SJSA1 (cell line): ENCODE measurements at regions not wholly inside any gene's neighbourhood (a gene's known extent, or its start where the extent isn't known, plus 50 kb on each side); places are given as distances from the start of the nearest gene placed in this dataset.
"Not testable (repeated sequence)": the region's sequence is repeated elsewhere in the genome, so short reads cannot be mapped to it uniquely, and the experiment has no call there.

Source experiments
- DNase-seq, 2 experiments: peaks; one replicate each; pipeline ENCODE4 v3.0.0-alpha.2; 2015 to 2020; ENCODE audit warnings: low spot score in 2 of 2, low read depth in 1 of 2
- H3K27ac ChIP-seq: fragments of 250-450 bp; sonication (Bioruptor Pico); 2 replicates; pipeline ENCODE4 v1.5.1; 2020; ENCODE audit warnings: mild to moderate bottlenecking, moderate library complexity
- H3K27me3 ChIP-seq: fragments of 250-450 bp; sonication (Bioruptor Pico); replicated peaks from 2 replicates; pipeline ENCODE4 v1.5.1; 2020; ENCODE audit warnings: mild to moderate bottlenecking, moderate library complexity
- H3K36me3 ChIP-seq: fragments of 250-450 bp; sonication (Bioruptor Pico); 2 replicates; pipeline ENCODE4 v1.5.1; 2020; ENCODE audit warnings: mild to moderate bottlenecking
- H3K4me1 ChIP-seq: fragments of 250-450 bp; sonication (Bioruptor Pico); replicated peaks from 2 replicates; pipeline ENCODE4 v1.6.1; 2021; ENCODE audit warnings: mild to moderate bottlenecking
- H3K4me3 ChIP-seq: fragments of 250-450 bp; sonication (Bioruptor Pico); 2 replicates; pipeline ENCODE4 v1.5.1; 2020; ENCODE audit warnings: mild to moderate bottlenecking
- H3K9me3 ChIP-seq: fragments of 250-450 bp; sonication (Bioruptor Pico); replicated peaks from 2 replicates; pipeline ENCODE4 v1.5.1; 2020; ENCODE audit warnings: mild to moderate bottlenecking

- Histone ChIP-seq H3K4me3 (no peak overlapping the region), H3K4me1 (peaks cover 18% of the 10 kb centered on the region), H3K36me3 (no peaks in the 10 kb centered on the region), H3K27me3 (no peaks in the 10 kb centered on the region), H3K9me3 (peaks cover 6% of the 10 kb centered on the region; the same call in 1 of the 2 replicates), H3K27ac (no peak overlapping the region)
- DNase-seq, result no peak
Observed at GRCh38 chr22:35475545-35475944, 65.1 kb upstream of the RASD2 start.

DNA sequence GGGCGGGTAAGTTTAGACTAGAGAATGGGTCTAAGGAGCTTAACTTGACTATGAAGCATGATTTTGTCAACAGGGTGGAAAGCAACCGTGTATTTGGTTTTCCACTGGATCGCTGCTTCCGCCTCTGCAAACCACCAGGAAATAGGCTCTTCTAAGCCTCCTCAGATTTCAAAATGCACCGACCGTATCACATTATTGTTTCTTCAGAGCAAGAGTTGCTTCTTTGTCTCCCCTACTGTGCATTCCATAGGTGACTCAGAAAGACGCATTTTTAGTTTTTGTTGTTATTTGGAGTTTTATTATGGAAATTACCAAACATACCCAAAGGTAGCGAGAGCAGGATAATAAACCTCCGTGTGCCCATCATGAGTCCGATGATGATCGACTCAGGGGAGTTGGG, 64.3 kb upstream of the RASD2 start:
- no peak overlapping the region for H3K27ac ChIP-seq
- peaks cover 13% of the 10 kb centered on the region for H3K4me1 ChIP-seq
- no peaks in the 10 kb centered on the region for H3K36me3 ChIP-seq
- H3K4me3 ChIP-seq, result no peak overlapping the region
- H3K9me3 ChIP-seq, result peaks cover 6% of the 10 kb centered on the region; the same call in 1 of the 2 replicates
- H3K27me3 ChIP-seq, result no peaks in the 10 kb centered on the region
- no peak for DNase-seq

DNA sequence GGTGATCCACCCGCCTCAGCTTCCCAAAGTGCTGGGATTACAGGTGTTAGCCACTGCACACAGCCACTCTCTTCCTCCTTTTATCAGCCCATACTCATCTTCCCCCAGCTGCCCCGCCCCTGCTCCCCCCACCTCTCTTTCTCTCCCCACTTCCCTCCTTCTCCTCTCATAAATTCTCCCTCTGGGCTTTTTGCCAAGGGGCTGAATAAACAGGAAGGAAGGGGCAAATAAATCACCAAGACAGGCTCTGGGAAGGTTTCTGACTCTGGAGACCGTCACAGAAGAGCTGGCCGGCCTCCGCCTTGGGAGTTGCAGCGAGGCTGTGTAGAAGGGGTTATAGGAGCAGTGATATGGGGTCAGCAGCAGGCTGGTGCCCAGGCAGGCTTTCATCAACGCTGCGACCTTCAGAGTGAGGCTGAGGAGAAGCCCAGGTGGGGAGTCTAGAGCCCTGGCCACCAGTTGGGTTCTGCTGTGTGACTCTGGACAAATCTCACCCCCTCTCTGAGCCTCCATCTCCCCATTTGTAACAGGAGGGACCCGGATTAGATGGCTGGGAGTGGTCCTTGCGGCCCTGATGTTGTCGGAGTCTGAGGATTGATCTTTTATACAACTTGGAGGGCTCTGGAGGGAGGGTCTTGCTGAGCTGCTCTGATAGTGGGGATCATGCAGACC, 62.6 kb upstream of the RASD2 start:
- no peak overlapping the region for H3K4me3 ChIP-seq
- DNase-seq, result peak; percentile 67 to 75
- peaks cover 10% of the 10 kb centered on the region for H3K4me1 ChIP-seq
- H3K27ac ChIP-seq, result no peak overlapping the region
- H3K9me3 ChIP-seq, result 0 out of 2 replicates have a peak, but pooled peaks cover 3% of the 10 kb centered on the region
- no peaks in the 10 kb centered on the region for H3K36me3 ChIP-seq
- H3K27me3 ChIP-seq, result no peaks in the 10 kb centered on the region

GRCh38 chr22:35478633-35479107, 62.0 kb upstream of the RASD2 start:
- Histone ChIP-seq H3K27me3 (no peaks in the 10 kb centered on the region), H3K4me1 (peaks cover 10% of the 10 kb centered on the region), H3K27ac (no peak overlapping the region), H3K4me3 (no peak overlapping the region), H3K9me3 (0 out of 2 replicates have a peak, but pooled peaks cover 3% of the 10 kb centered on the region), H3K36me3 (no peaks in the 10 kb centered on the region)
- no peak for DNase-seq

GRCh38 chr22:35479359-35479758, 61.3 kb upstream of the RASD2 start:
- Histone ChIP-seq H3K4me1 (peaks cover 10% of the 10 kb centered on the region), H3K4me3 (no peak overlapping the region), H3K27me3 (no peaks in the 10 kb centered on the region), H3K27ac (no peak overlapping the region), H3K36me3 (no peaks in the 10 kb centered on the region), H3K9me3 (0 out of 2 replicates have a peak, but pooled peaks cover 3% of the 10 kb centered on the region)
- no peak for DNase-seq

- no peak overlapping the region for H3K4me3 ChIP-seq
- H3K36me3 ChIP-seq, result no peaks in the 10 kb centered on the region
- peaks cover 10% of the 10 kb centered on the region for H3K4me1 ChIP-seq
- H3K27me3 ChIP-seq, result no peaks in the 10 kb centered on the region
- H3K27ac ChIP-seq, result no peak overlapping the region
- no peak for DNase-seq
- H3K9me3 ChIP-seq, result 0 out of 2 replicates have a peak, but pooled peaks cover 3% of the 10 kb centered on the region
Observed at GRCh38 chr22:35479985-35480550, 60.6 kb upstream of the RASD2 start.

- Histone ChIP-seq H3K4me3 (no peak overlapping the region), H3K27ac (no peak overlapping the region), H3K9me3 (0 out of 2 replicates have a peak, but pooled peaks cover 3% of the 10 kb centered on the region), H3K27me3 (no peaks in the 10 kb centered on the region), H3K4me1 (peaks cover 10% of the 10 kb centered on the region), H3K36me3 (no peaks in the 10 kb centered on the region)
- no peak for DNase-seq
Observed at GRCh38 chr22:35480627-35481550, 59.7 kb upstream of the RASD2 start.

DNA sequence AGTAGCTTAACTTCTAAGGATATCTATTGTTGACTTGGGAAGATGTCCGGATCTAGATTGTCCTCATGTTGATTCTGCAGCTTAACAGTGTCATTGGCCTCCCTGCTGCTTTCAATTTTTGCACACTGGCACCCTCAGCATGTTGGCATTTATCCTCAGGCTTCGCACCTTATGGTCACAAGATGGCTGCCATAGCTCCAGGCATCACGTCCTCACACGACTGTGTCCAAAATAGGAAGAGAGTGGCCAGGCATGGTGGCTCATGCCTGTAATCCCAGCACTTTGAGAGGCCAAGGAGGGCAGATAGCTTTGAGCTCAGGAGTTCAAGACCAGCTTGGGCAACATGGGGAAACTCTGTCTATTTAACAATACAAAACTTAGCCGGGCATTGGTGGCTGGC, 58.3 kb upstream of the RASD2 start:
- no peak overlapping the region for H3K27ac ChIP-seq
- H3K36me3 ChIP-seq, result no peaks in the 10 kb centered on the region
- H3K9me3 ChIP-seq, result 0 out of 2 replicates have a peak, but pooled peaks cover 3% of the 10 kb centered on the region
- no peak overlapping the region for H3K4me3 ChIP-seq
- no peak for DNase-seq
- H3K4me1 ChIP-seq, result peaks cover 10% of the 10 kb centered on the region
- no peaks in the 10 kb centered on the region for H3K27me3 ChIP-seq

DNA sequence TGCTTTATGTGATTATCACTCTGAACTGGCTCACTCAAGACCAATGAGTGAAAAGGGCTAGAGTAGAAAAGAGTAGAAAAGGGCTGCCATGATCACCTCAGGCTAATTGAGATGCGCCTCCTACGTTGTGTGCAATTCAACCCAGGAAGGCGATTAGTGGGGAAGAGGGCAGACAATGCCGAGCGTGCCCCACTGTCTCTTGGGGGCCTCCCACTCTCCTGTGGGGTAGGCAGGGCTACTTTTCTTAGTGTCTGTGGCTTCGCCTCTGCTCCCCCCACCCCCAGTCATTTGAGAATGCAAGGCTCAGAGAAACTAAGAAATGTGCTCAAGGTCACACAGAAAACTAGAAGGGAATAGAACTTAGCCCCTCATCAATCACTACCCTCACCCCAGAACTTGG, 57.7 kb upstream of the RASD2 start:
- Histone ChIP-seq H3K27me3 (no peaks in the 10 kb centered on the region), H3K9me3 (0 out of 2 replicates have a peak, but pooled peaks cover 3% of the 10 kb centered on the region), H3K4me1 (peaks cover 7% of the 10 kb centered on the region), H3K27ac (no peak overlapping the region), H3K4me3 (no peak overlapping the region), H3K36me3 (no peaks in the 10 kb centered on the region)
- no peak for DNase-seq

DNA sequence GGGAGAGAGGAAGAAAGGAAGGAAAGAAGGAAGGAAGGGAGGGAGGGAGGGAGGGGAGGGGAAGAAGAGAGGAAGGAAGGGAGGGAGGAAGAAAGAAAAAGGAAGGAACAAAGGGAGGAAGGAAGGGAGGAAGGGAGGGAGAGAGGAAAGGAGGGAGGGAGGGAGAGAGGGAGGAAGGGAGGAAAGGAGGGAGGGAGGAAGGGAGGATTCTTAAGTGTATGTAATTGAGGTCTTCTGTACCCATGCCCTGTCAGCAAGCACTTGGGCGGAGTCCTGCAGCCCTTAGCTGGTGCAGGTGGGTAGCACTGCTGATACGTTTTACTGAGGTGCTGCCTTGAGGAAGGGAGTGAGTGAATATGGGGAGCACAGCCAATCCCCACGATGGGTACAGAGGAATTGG, 56.9 kb upstream of the RASD2 start:
- H3K36me3 ChIP-seq, result no peaks in the 10 kb centered on the region
- H3K4me3 ChIP-seq, result no peak overlapping the region
- H3K27me3 ChIP-seq, result no peaks in the 10 kb centered on the region
- no peaks in the 10 kb centered on the region; the same call in none of the 2 replicates for H3K4me1 ChIP-seq
- no peaks in the 10 kb centered on the region for H3K9me3 ChIP-seq
- H3K27ac ChIP-seq, result no peak overlapping the region
- no peak for DNase-seq

GRCh38 chr22:35484651-35485556, 55.7 kb upstream of the RASD2 start:
- H3K4me3 ChIP-seq, result no peak overlapping the region
- DNase-seq, result no peak
- no peaks in the 10 kb centered on the region for H3K36me3 ChIP-seq
- H3K27ac ChIP-seq, result no peak overlapping the region
- no peaks in the 10 kb centered on the region for H3K9me3 ChIP-seq
- H3K27me3 ChIP-seq, result no peaks in the 10 kb centered on the region
- H3K4me1 ChIP-seq, result no peaks in the 10 kb centered on the region; the same call in 1 of the 2 replicates

- no peaks in the 10 kb centered on the region for H3K36me3 ChIP-seq
- no peak for DNase-seq
- H3K27ac ChIP-seq, result no peak overlapping the region
- no peaks in the 10 kb centered on the region for H3K27me3 ChIP-seq
- H3K4me3 ChIP-seq, result no peak overlapping the region
- H3K4me1 ChIP-seq, result no peaks in the 10 kb centered on the region
- H3K9me3 ChIP-seq, result no peaks in the 10 kb centered on the region
Observed at GRCh38 chr22:35486116-35486631, 54.5 kb upstream of the RASD2 start.

- not testable (repeated sequence) for H3K9me3 ChIP-seq, H3K36me3 ChIP-seq, DNase-seq, H3K27ac ChIP-seq, H3K27me3 ChIP-seq, H3K4me3 ChIP-seq, H3K4me1 ChIP-seq
Observed at GRCh38 chr22:35487623-35488022, 53.0 kb upstream of the RASD2 start.
